ENCODE measurements at regions not wholly inside any gene's neighbourhood (a gene's known extent, or its start where the extent isn't known, plus 50 kb on each side); places are given as distances from the start of the nearest gene placed in this dataset.

- intact Hi-C loops (cut with micrococcal nuclease): no loop called here
- Mint-ChIP-seq H3K27ac (peak overlapping the region in 1 of 9 donors; percentile 62), H3K4me3 (no peak overlapping the region), H3K9me3 (no peaks in the 10 kb centered on the region), H3K4me1 (peaks cover 0 to 10% (median 4%) of the 10 kb centered on the region in 7 donors), H3K27me3 (peaks cover 0 to 9% (median 0%) of the 10 kb centered on the region in 5 donors), H3K36me3 (no peaks in the 10 kb centered on the region)
- no peak overlapping the region for H3K4me3 ChIP-seq (ENCODE audit: low read length)
- no peak for ATAC-seq
- H3K4me1 ChIP-seq (ENCODE audit: control insufficient read depth in 2 of 2, insufficient read depth in 2 of 2, low read length in 2 of 2): no peaks in the 10 kb centered on the region
- H3K9me3 ChIP-seq (ENCODE audit: control insufficient read depth in 2 of 3, low read length in 3 of 3): no peaks in the 10 kb centered on the region
- no peak overlapping the region for H3K27ac ChIP-seq (ENCODE audit: low read depth, low read length)
- H3K36me3 ChIP-seq (ENCODE audit: control insufficient read depth in 2 of 3, insufficient read depth in 3 of 3, low read length in 3 of 3): no peaks in the 10 kb centered on the region
- H3K27me3 ChIP-seq (ENCODE audit: control insufficient read depth in 2 of 2, insufficient read depth in 2 of 2, low read length in 2 of 2): no peaks in the 10 kb centered on the region
- ChIA-PET POLR2A (no interaction called here), CTCF (no interaction called here)
- no peak for DNase-seq
Measured at GRCh38 chr17:77723909-77724875, 234.3 kb upstream of the TNRC6C start.

- no peak overlapping the region for H3K27ac Mint-ChIP-seq
- POLR2A ChIA-PET: no interaction called here
- H3K9me3 Mint-ChIP-seq: peaks cover 0 to 5% (median 0%) of the 10 kb centered on the region in 11 donors
- intact Hi-C loops (cut with micrococcal nuclease): no loop called here
- H3K27me3 Mint-ChIP-seq: peaks cover 0 to 13% (median 0%) of the 10 kb centered on the region in 5 donors
- DNase-seq (no peak), ATAC-seq (no peak)
- Histone ChIP-seq H3K36me3 (ENCODE audit: control insufficient read depth in 2 of 3, insufficient read depth in 3 of 3, low read length in 3 of 3) (no peaks in the 10 kb centered on the region), H3K4me3 (ENCODE audit: low read length) (no peak overlapping the region), H3K4me1 (ENCODE audit: control insufficient read depth in 2 of 2, insufficient read depth in 2 of 2, low read length in 2 of 2) (no peaks in the 10 kb centered on the region), H3K27me3 (ENCODE audit: control insufficient read depth in 2 of 2, insufficient read depth in 2 of 2, low read length in 2 of 2) (no peaks in the 10 kb centered on the region), H3K27ac (ENCODE audit: low read depth, low read length) (no peak overlapping the region), H3K9me3 (ENCODE audit: control insufficient read depth in 2 of 3, low read length in 3 of 3) (no peaks in the 10 kb centered on the region)
- no peaks in the 10 kb centered on the region for H3K36me3 Mint-ChIP-seq
- CTCF ChIA-PET: no interaction called here
- H3K4me1 Mint-ChIP-seq: peaks cover 0 to 10% (median 4%) of the 10 kb centered on the region in 7 donors
- no peak overlapping the region for H3K4me3 Mint-ChIP-seq
Measured at GRCh38 chr17:77724876-77725615, 233.5 kb upstream of the TNRC6C start.

GRCh38 chr17:77725846-77726245 lies 232.7 kb upstream of the TNRC6C start:
- H3K27me3 Mint-ChIP-seq: peaks cover 0 to 20% (median 0%) of the 10 kb centered on the region in 5 donors
- CTCF ChIA-PET: no interaction called here
- Histone ChIP-seq H3K36me3 (ENCODE audit: control insufficient read depth in 2 of 3, insufficient read depth in 3 of 3, low read length in 3 of 3) (no peaks in the 10 kb centered on the region), H3K4me1 (ENCODE audit: control insufficient read depth in 2 of 2, insufficient read depth in 2 of 2, low read length in 2 of 2) (no peaks in the 10 kb centered on the region), H3K27me3 (ENCODE audit: control insufficient read depth in 2 of 2, insufficient read depth in 2 of 2, low read length in 2 of 2) (no peaks in the 10 kb centered on the region), H3K27ac (ENCODE audit: low read depth, low read length) (no peak overlapping the region), H3K9me3 (ENCODE audit: control insufficient read depth in 2 of 3, low read length in 3 of 3) (no peaks in the 10 kb centered on the region), H3K4me3 (ENCODE audit: low read length) (no peak overlapping the region)
- H3K27ac Mint-ChIP-seq: no peak overlapping the region
- intact Hi-C loops (cut with micrococcal nuclease): no loop called here
- peaks cover 0 to 10% (median 4%) of the 10 kb centered on the region in 7 donors for H3K4me1 Mint-ChIP-seq
- ATAC-seq (no peak), DNase-seq (no peak)
- H3K36me3 Mint-ChIP-seq: no peaks in the 10 kb centered on the region
- H3K4me3 Mint-ChIP-seq: no peak overlapping the region
- peaks cover 0 to 13% (median 3%) of the 10 kb centered on the region in 11 donors for H3K9me3 Mint-ChIP-seq
- POLR2A ChIA-PET: no interaction called here

GRCh38 chr17:77726549-77727006 lies 231.9 kb upstream of the TNRC6C start:
- H3K27ac ChIP-seq (ENCODE audit: low read depth, low read length): no peak overlapping the region
- Mint-ChIP-seq H3K36me3 (no peaks in the 10 kb centered on the region), H3K9me3 (peaks cover 0 to 14% (median 3%) of the 10 kb centered on the region in 11 donors), H3K27ac (no peak overlapping the region), H3K4me1 (peaks cover 0 to 10% (median 4%) of the 10 kb centered on the region in 7 donors), H3K27me3 (peaks cover 0 to 25% (median 0%) of the 10 kb centered on the region in 5 donors), H3K4me3 (no peak overlapping the region)
- H3K36me3 ChIP-seq (ENCODE audit: control insufficient read depth in 2 of 3, insufficient read depth in 3 of 3, low read length in 3 of 3): no peaks in the 10 kb centered on the region
- DNase-seq (no peak), ATAC-seq (no peak)
- CTCF ChIA-PET: no interaction called here
- intact Hi-C loops (cut with micrococcal nuclease): no loop called here
- H3K4me1 ChIP-seq (ENCODE audit: control insufficient read depth in 2 of 2, insufficient read depth in 2 of 2, low read length in 2 of 2): no peaks in the 10 kb centered on the region
- POLR2A ChIA-PET: no interaction called here
- no peaks in the 10 kb centered on the region for H3K27me3 ChIP-seq (ENCODE audit: control insufficient read depth in 2 of 2, insufficient read depth in 2 of 2, low read length in 2 of 2)
- no peak overlapping the region for H3K4me3 ChIP-seq (ENCODE audit: low read length)
- H3K9me3 ChIP-seq (ENCODE audit: control insufficient read depth in 2 of 3, low read length in 3 of 3): no peaks in the 10 kb centered on the region

- CTCF ChIA-PET: interaction anchor here (0.6 kb wide), 1 partner anchor 769 kb away, joined by 3 read pairs; no protein-coding TSS in a partner anchor
- no peak overlapping the region for H3K27ac ChIP-seq (ENCODE audit: low read depth, low read length)
- H3K27me3 Mint-ChIP-seq: peaks cover 0 to 30% (median 0%) of the 10 kb centered on the region in 5 donors
- peaks cover 0 to 18% (median 3%) of the 10 kb centered on the region in 11 donors for H3K9me3 Mint-ChIP-seq
- no peaks in the 10 kb centered on the region for H3K9me3 ChIP-seq (ENCODE audit: control insufficient read depth in 2 of 3, low read length in 3 of 3)
- no peaks in the 10 kb centered on the region for H3K27me3 ChIP-seq (ENCODE audit: control insufficient read depth in 2 of 2, insufficient read depth in 2 of 2, low read length in 2 of 2)
- H3K4me1 ChIP-seq (ENCODE audit: control insufficient read depth in 2 of 2, insufficient read depth in 2 of 2, low read length in 2 of 2): no peaks in the 10 kb centered on the region
- intact Hi-C loops (cut with micrococcal nuclease): no loop called here
- peaks cover 0 to 10% (median 4%) of the 10 kb centered on the region in 7 donors for H3K4me1 Mint-ChIP-seq
- no peak for DNase-seq
- no peaks in the 10 kb centered on the region for H3K36me3 Mint-ChIP-seq
- no peak overlapping the region for H3K4me3 ChIP-seq (ENCODE audit: low read length)
- H3K27ac Mint-ChIP-seq: peak overlapping the region in 1 of 9 donors; percentile 70
- ATAC-seq: no peak
- POLR2A ChIA-PET: no interaction called here
- H3K36me3 ChIP-seq (ENCODE audit: control insufficient read depth in 2 of 3, insufficient read depth in 3 of 3, low read length in 3 of 3): no peaks in the 10 kb centered on the region
- H3K4me3 Mint-ChIP-seq: no peak overlapping the region
Measured at GRCh38 chr17:77727037-77727615, 231.4 kb upstream of the TNRC6C start.

- H3K4me1 Mint-ChIP-seq: peaks cover 0 to 10% (median 4%) of the 10 kb centered on the region in 7 donors
- H3K27me3 Mint-ChIP-seq: peaks cover 0 to 43% (median 2%) of the 10 kb centered on the region in 5 donors
- H3K4me3 Mint-ChIP-seq: no peak overlapping the region
- H3K27ac ChIP-seq (ENCODE audit: low read depth, low read length): no peak overlapping the region
- no peaks in the 10 kb centered on the region for H3K9me3 ChIP-seq (ENCODE audit: control insufficient read depth in 2 of 3, low read length in 3 of 3)
- ChIA-PET POLR2A (no interaction called here), CTCF (interaction anchor here (0.7 kb wide), 2 partner anchors 24 to 415 kb away, joined by 3 to 4 read pairs; no protein-coding TSS in a partner anchor)
- intact Hi-C loops (cut with micrococcal nuclease): no loop called here
- H3K36me3 ChIP-seq (ENCODE audit: control insufficient read depth in 2 of 3, insufficient read depth in 3 of 3, low read length in 3 of 3): no peaks in the 10 kb centered on the region
- H3K4me1 ChIP-seq (ENCODE audit: control insufficient read depth in 2 of 2, insufficient read depth in 2 of 2, low read length in 2 of 2): no peaks in the 10 kb centered on the region
- H3K36me3 Mint-ChIP-seq: peaks cover 0 to 10% (median 5%) of the 10 kb centered on the region in 5 donors
- H3K27ac Mint-ChIP-seq: no peak overlapping the region
- H3K27me3 ChIP-seq (ENCODE audit: control insufficient read depth in 2 of 2, insufficient read depth in 2 of 2, low read length in 2 of 2): no peaks in the 10 kb centered on the region
- H3K4me3 ChIP-seq (ENCODE audit: low read length): no peak overlapping the region
- H3K9me3 Mint-ChIP-seq: peaks cover 0 to 31% (median 9%) of the 10 kb centered on the region in 11 donors
- no peak for DNase-seq
- no peak for ATAC-seq
Measured at GRCh38 chr17:77728474-77728795, 230.1 kb upstream of the TNRC6C start.
